ENCODE measurements at regions not wholly inside any gene's neighbourhood (a gene's known extent, or its start where the extent isn't known, plus 50 kb on each side); places are given as distances from the start of the nearest gene placed in this dataset.

DNA sequence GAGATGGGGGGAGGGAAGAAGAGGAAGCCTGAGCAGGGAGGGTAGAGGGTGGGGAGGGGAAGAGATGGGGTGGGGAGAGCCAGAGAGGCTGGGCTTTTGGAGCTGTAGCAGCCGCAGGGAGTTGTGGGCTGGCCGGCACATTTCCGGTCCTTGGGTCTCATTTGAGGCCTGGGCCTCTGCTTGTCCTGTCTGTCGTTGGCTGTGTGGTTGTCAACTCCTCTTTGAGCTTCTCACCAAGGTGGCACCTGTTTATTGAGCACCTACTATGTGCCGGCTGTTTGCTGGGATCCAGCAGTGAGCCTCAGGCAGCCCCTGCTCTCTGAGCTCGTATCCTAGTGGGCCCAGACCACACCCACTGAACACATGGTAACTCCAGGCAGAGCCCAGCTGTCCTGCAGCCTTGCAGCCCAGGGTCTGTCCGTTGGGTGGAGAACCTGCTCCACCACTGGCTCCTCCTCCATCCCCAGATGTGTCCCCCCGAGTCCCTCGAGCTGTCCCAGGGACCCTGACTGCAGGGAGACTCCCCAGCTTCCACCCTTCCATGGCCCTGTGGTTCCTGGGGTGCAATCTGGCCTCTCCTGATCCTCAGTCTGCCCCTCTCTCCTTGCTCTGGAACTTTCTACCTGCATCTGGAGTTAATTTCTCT lies 164.9 kb downstream of the IRF8 start:
- DNase-seq = peak; percentile 23

DNA sequence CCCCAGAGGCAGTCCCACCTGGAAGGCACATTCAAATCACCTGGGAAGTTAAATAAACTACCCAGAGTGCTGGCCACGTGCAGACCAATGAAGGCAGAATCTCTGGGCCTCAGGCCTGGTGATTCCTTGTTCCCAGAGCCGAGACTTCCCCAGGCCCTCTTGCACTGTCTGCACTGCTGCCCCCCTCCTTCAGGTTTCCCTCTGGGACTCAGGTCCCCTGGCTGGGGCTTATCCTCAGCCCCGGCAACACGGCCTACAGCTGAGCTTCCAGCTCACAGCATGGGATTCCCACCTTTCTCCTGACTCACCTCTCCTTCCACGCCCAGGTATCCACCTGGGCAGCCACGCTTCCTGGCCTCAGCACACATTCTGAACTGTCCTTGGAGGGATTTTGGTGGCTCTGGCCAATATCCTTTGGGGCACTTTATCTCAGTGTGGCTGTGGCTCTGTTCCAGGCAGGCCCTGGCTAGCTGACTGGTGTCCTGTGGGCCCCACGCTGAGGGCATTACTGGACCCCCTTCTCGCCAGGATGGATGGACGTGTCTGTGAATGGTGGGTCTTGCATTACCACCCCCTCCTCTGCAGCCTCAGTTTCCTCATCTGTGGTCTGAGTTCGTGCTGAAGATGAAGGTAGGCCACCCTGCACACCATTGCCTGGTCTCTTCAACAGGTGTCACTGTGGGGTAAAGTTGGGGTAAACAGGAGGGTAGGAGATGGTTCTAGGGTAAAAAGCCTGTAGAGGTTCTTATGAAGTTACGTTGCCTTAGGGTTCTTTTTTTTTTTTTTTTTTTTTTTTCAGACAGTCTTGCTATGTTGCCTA lies 165.7 kb downstream of the IRF8 start:
- no peak for DNase-seq

DNA sequence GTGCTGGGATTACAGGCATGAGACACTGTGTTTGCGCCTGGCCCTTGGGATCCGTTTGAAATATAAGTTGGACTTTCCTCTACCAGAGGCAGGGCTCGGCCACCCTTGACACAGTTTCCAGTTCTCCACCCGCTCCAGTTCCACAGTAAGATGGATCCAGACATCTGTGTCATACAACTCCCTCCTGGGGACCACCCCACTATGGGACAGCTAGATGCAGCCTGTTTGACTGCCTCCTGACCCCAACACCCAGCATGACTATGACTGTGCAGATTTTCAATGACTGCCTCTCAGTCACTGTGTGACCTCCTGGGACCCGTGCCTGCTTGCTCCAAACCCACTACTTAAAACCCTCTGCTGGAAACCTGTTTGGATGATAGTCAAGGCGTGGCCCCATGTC lies 166.7 kb downstream of the IRF8 start:
- DNase-seq = peak; percentile 44

DNA sequence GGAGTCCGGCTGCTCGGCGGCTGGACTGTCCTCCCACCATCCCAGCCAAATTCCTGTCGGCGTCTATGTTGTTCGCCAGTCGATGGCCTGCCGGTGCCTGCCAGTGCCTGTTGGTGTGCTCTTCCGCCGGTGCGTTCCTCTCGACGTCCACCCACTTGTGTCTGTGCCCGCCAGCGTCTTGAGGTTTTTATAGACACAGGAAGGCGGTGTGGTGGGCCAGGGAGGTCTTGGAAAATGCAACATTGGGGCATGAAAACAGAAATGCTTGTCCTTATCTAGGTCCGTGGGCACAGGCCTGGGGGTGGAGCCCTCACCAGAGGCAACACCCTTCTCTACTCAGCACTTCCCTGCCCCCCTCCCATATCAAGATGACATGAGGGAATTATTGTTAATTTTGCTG lies 167.8 kb downstream of the IRF8 start:
- peak; percentile 82 for DNase-seq

DNA sequence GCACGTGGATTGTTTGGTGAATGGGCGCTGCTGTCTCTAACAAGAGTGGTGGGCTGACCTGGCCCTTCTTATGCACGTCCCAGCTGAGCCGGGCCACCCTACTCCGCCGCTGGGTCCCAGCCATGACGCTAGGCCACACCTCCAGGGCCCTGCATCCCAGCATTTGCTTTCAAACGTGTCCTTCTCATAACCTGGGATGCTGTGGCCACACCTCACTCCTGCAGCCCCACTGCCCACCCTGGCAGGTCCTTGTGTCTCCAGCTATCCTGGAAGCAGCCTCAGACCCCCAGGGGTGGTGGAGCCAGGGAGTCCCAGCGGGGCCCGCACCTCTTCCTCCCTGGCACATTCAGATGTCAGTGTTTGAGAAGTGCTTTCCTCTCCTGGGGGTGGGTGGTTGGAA lies 168.6 kb downstream of the IRF8 start:
- no peak for DNase-seq

DNA sequence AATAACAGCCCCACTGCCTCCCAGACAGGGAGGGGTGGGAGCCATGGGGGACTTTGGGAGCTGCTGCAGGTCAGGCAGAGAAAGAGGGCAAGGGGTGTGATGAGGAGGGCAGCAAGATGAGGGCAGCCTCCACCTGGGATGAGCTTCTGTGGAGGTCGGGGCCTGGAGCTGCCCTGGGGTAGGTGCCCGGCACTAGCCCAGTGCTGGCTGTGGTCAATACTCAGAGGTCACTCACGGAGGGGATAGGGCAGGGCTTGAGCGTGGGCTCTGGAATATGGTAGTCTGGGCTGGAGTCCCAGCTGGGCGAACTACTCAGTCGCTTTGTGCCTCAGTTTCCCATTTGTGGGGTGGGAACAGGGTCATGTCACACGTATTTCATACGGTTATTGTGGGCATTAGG lies 169.0 kb downstream of the IRF8 start:
- no peak for DNase-seq

DNA sequence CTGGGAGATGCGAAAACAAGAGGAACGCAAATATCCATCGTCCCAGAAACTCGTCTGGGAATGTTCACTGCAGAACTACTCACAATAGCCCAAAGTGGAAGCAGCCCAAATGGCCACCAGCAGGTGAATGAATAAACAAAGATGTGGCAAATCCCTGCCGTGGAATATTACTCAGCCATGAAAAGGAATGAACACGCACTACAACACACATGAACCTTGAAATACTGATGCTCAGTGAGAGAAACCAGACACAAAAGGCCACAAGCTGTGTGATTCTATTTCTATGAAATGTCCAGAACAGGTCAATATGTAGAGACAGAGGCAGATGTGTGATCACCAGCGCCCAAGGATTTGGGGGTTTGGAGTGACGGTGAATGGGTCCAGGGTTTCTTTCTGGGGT lies 169.8 kb downstream of the IRF8 start:
- no peak for DNase-seq

DNA sequence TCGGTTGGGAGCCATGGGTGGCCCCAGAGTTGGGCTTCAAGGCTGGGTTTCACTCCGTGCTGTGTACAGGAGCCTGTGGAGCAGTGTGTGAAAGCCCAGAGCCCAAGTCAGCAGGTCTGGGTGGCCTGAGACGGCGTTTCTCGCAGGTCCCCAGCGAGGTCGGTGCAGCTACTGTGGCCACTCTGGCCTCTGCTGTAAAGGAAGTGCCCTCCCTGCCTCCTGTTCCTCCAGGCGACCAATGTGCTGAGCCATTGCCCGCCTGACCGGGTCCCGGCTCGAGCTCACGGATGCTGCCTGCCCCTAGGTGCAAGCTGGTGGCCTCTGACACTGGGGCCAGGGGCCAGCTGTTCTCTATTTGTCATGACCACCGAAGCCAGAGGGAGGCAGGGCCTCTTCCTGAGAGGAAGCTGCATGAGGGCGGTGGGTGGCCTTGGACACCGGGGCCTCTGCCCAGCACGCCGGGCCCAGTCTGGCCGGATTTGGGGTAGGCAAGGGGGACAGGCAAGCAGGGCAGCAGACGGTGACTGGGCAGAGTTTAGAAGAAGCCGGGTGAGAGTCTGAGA lies 170.9 kb downstream of the IRF8 start:
- DNase-seq = no peak

DNA sequence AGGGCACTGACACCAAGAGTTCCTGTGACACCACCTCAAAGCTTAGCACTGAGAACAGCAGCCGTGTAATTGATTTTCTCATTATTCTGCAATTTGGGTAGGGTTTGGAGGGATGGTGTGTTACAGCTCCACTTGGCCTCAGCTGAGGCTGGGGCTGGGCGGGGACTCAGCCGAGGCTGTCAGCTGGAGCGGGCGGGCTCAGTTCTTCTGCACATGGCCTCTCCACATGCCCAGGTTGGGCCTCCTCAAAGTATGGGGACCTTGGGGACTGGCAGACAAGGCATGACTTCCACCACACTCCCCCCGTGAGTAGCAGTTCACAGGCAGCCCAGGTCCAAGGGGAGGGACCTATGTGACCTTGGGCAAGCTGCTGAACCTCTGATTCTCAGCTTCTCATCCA lies 171.5 kb downstream of the IRF8 start:
- DNase-seq = no peak

DNA sequence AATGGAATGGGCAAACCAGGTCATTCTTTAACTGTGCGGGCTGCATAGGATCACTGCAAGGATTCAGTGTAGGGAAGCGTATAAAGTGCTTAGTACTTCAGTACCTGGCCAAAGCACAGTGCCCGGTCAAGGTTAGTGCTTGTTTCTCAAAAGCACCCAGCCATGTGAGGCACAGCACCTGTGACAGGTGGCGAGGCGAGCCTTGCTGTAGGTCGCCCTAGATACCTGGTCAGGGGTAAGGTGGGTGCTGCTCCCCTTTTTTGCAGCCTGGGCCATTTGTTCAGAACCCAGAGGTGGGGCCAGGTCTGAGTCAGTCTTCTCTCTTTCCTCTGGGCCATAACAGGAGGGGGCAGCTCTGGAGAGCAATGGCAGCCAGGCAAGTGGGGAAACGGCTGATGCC lies 172.0 kb downstream of the IRF8 start:
- DNase-seq = no peak

DNA sequence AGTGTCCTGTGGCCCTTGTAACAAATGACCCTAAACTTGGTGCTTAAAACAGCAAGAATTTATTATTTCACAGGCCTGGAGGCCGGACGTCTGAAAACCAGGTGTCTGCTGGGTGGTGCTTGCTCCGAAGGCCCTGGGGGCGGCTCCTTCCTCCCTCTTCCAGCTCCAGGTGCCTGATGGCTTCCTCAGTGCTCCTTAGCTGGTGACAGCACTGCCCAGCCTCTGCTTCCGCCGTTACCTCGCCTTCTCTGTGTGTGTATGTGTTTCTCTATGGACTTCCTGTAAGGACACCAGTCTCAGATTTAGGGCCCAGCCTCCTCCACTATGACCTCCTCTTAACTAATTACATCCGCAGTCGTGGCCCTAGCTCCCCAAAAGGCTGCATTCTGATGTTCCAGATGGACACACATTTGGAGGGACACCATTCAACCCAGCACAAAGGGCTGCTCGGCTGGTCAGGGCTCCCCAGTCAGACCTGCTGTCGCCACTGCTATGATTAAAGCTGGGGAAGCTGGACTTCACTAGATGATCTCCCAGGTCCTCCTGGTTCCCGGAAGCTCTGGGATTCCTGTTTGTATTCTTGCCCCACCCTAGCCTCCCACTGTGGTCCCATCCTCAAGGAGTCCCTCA lies 172.8 kb downstream of the IRF8 start:
- no peak for DNase-seq

DNA sequence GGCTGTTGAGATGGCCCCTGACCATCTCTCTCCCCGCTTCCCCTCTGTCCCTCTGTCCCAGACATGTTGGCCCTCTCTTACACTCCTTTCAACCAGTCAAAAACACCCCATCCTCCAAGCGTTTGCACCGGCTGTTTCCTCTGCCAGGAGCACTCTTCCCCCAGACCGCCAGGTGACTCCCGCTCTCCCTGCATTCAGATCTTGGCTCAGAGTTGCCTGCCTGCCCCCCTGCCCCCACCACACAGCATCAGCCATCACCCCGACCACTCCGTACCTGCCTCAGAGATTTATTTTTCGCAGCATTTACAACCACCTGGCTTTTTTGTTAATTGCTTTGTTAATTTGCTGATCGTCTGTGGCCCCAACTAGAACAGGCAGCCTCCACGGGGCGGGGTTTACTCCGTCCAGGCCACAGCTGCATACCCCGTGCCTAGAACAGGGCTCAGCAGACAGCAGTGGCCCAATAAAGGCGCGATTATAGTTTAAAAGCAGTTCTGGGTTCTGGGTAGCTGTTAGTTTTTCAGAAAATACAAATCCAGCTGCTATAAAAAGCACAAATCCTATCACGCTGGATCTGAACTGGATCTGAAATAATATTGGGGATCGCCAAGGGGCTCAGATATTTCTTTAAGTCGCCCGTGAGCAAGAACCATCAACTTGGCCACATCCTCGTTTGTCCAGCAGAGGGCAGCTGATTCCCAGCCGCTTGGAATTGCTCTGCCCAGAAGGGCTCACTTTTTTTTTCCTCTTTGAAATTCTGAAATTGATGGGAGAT lies 173.6 kb downstream of the IRF8 start:
- peak; percentile 75 for DNase-seq

DNA sequence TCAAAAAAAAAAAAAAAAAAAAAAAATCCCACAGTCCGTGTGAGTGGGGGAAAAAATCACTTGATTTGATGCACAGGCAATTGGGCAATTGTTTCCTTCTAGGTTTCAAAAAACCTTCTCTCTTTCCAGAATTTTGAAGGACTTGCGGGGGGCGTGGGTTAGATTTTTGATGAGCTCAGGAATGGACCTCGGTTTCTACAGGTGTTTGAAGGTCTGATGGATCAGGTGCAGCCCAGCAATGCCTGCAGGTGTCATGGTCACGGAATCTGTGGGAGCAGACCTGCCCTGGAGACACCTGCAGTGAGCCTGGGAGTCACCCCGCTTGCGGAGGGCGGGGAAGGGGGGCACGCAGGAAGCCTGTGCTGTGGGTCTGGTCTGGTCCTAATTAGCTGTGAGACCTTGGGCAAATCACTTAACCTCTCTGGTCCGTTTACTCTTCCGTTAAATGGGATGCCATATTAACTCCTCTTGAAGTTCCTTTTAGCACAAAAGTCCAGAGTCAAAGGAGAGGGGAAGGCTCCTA lies 174.2 kb downstream of the IRF8 start:
- DNase-seq = no peak

DNA sequence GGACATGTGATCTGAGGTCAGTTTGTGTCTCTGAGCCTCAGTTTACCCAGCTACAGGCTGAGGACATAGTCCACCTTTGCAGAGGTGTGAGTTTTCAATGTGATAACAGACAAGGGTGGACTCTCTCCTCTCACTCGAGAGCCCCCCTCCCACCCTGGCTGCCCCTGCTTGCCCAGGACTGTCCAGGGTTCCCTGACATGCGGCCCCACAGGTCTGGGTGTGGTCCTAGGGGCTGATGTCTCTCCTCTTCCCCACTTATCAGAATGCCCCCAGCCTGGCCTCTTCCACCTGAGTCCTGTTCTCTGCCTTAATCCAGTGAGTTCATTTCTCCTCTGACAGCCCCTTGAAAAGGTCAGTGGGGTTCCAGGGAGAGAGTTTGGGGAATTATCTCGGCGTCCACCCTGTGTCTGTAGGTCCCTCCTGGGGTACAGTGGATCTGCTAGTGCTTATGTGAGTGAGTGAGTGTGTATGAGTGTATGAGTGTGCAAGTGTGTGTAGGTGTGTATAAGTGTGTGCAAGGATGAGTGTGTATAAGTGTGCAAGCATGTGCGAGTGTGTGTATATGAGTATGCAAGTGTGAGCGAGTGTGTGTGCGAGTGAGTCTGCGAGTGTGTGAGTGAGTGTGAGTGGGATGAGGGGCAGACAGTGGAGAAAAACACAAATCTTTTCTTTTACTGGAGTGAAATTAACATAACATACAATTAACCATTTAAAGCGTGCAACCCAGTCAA lies 175.0 kb downstream of the IRF8 start:
- DNase-seq = no peak

DNA sequence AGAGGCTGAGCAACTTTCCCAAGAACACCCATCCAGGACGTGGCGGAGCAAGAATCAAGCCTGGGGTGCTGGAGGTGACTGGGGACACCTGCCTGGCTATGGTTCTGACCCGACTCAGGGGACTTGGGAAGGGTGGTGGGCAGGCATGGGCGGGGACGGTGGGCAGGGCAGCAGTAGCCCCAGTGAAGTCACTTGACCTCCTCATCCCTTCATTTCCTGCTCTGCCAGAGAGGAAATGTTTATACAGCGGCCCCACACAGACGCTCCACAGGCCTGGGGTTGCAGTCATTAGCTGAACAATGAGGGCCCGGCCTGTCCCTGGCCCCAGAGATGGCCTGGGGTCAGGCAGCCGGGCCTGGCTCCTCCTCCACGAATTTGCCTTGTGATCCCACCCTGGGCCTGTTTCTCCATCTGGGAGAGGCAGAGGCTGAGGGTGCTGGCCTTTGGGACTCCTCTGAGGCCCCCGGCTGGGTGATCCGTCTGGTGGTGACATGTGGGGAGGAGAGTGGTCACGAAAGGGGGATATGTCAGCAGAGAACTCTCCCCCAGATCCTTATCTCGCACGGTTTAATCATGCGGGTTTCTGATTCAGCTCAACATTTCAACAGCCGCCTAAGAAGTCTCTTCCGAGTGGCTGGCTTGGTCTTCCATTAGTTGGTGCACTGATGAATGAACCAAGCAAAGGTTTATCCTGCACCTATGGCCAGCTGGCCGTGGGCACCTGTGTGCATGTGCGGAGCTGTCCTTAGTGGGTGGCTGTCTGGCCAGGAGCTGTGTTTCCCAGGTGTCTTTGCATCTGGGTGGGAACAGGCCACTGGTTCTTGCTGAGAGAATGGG lies 175.9 kb downstream of the IRF8 start:
- peak; percentile 65 for DNase-seq

DNA sequence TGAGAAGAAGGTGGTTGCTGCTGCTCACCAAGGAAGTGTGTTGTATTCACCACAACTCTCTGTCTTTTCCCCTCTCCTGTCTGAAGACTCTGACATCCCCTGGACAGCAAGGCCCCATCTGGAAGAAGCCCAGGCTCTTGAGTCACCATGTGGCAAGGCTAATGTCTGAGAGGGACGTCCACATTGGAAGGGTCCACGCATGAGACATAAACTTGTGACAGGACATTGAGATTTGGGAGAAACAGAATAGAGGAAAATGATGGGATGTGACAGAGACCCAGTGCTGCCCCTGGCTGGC lies 176.5 kb downstream of the IRF8 start:
- no peak for DNase-seq

DNA sequence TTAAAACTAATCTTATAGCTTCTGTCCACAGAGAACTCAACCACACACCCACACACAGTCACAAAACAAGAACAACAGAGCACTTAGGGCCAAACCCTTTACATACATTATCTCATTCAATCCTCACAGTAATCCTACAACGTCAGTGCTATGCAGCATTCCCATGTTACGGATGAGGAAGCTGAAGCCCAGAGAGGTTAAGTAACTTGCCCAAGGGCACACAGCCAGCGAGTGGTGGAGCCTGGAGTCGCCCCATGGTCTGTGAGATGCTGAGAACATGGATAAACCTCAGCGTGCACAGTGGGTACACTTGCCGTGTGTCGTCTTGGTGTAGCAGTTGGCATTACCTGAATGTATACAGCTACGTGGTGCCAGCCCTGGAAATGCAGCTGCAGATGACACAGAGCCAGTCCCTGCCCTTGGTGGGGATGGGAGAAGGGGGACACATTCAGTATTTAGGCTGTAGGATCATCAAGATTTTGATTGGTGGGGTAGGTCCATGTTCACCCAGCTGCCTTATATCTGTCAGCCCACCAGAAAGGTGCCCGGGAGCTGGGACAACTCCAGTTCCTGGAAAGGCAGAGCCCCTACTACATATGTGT lies 177.0 kb downstream of the IRF8 start:
- no peak for DNase-seq

DNA sequence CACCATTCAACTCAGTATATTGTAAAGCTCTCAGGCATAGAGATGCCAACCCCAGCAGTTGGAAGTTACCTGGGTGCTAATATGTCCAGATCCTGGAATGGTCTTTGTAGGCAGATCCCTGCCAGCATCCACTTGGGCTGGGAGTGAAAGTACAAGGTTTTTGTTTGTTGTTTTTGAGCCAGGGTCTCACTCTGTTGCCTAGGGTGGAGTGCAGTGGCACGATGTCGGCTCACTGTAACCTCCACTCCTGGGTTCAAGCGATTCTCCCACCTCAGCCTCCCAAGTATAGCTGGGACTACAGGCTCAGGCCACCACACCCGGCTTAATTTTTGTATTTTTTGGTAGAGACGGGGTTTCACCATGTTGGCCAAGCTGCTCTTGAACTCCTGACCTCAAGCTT lies 177.6 kb downstream of the IRF8 start:
- no peak for DNase-seq

DNA sequence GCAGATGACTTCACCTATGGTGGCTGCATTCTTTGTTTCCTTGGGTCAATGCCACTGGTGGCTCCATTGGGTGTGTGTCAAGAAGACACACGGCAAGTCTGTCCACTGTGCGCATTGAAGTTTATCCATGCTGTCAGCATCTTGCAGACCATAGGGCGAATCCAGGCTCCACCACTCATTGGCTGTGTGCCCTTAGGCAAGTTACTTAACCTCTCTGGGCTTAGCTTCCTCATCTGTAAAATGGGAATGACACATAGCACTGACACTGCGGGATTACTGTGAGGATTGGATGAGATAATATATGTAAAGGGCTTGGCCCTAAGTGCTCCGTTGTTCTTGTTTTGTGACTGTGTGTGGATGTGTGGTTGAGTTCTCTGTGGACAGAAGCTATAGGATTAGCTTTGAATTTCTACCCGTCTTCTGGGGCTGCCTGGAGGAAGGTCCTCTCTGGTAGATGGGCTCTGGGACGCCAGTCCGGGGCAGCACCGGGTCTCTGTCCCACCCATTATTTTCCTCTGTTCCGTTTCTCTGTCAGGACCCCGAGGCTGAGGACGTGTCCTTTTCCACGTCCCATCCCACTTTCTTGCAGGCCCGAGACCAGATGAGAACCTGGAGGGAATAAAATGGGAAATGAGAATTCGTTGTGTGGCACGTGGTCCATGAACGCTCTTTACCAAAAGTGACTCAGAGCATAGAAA lies 178.4 kb downstream of the IRF8 start:
- DNase-seq = no peak

DNA sequence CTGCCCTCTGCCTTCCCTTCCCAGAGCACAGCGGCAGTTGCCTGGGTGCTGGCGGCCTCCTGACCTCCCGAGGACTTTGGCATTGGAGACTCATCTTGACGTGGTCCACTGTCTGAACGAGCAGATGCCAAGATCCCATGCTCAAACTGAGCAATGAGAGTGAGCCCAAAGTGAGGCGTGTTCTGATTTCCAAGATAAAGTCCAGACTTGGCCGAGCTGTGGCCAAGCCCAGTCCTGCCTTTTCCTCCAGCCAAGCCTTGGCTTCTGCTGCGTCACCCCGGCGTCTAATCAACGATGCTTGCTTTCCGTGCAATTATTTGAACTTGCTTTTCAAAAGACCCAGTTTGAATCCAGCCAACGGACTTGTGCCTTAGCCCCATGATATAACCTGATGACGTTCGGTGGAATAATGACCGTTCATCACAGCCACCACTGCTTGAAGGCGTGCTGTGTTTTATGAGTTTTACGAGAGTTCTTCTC lies 179.2 kb downstream of the IRF8 start:
- DNase-seq = no peak

All from hematopoietic multipotent progenitor cell treated with erythropoietin and hydrocortisone succinate and interleukin-3 and kit ligand, for 4 days (in vitro differentiated cells).